Esophagus muscularis mucosa (tissue), 4 donors: ENCODE measurements at regions not wholly inside any gene's neighbourhood (a gene's known extent, or its start where the extent isn't known, plus 50 kb on each side); places are given as distances from the start of the nearest gene placed in this dataset.

ENCODE experiments used
- DNase-seq: peaks from one replicate; pipeline ENCODE4 v3.0.0-alpha.2; 2017; ENCODE audit errors: extremely low spot score
- H3K27ac ChIP-seq, 4 donors: fragments of 200-600 bp; sonication (generic); replicated peaks in 1 of 4; 1 replicate in 3 of 4; 2 replicates in 1 of 4; pipeline ENCODE4 v1.5.1; 2016 to 2019; ENCODE audit warnings: mild to moderate bottlenecking in 1 of 4
- H3K27me3 ChIP-seq, 4 donors: fragments of 200-600 bp; sonication (generic); one replicate each; pipeline versions ENCODE4 v1.5.1 to v1.6.0; 2016 to 2019
- H3K36me3 ChIP-seq, 4 donors: fragments of 200-600 bp; sonication (generic); one replicate each; pipeline ENCODE4 v1.5.1; 2016 to 2019
- H3K4me1 ChIP-seq, 4 donors: fragments of 200-600 bp; sonication (generic); one replicate each; pipeline ENCODE4 v1.5.1; 2016 to 2019
- H3K4me3 ChIP-seq, 4 donors: fragments of 200-600 bp; sonication (generic); 1 replicate in 2 of 4; 2 replicates in 2 of 4; pipeline ENCODE4 v1.5.1; 2016 to 2019; ENCODE audit warnings: mild to moderate bottlenecking in 4 of 4, moderate library complexity in 1 of 4
- H3K9me3 ChIP-seq, 4 donors: fragments of 200-600 bp; sonication (generic); 1 replicate in 3 of 4; 2 replicates in 1 of 4; pipeline ENCODE4 v1.5.1; 2016 to 2019
- EP300 ChIP-seq: sonication (generic); formaldehyde crosslinking; IDR thresholded peaks from one replicate; pipeline ENCODE4 v1.6.1; 2017; ENCODE audit warnings: antibody characterized with exemption
- POLR2A ChIP-seq: fragments of 450-650 bp; IDR thresholded peaks from one replicate; pipeline ENCODE4 v1.6.1; 2017; ENCODE audit warnings: antibody characterized with exemption, moderate library complexity, mild to moderate bottlenecking, low read depth
- POLR2AphosphoS5 ChIP-seq, 2 donors: sonication (generic); formaldehyde crosslinking; IDR thresholded peaks; one replicate each; pipeline ENCODE4 v1.6.1; 2017; ENCODE audit warnings: antibody characterized with exemption in 2 of 2
- whole genome bisulfite sequencing: methylation state at CpG from one replicate; pipeline ENCODE4 v1.1.5; 2018; 5-methylcytosine and 5-hydroxymethylcytosine counted together
- intact Hi-C: fragments of 100-400 bp; cut with DNase I; formaldehyde crosslinking; loops from one replicate; pipeline ENCODE4 v1.15.1; 2023
- TF ChIP-seq, protein P1 (sequence below), 3 experiments: fragments of 200-600 bp in 2 of 3; fragments of 450-650 bp in 1 of 3; sonication (generic) in 2 of 3; IDR thresholded peaks; one replicate each; pipeline ENCODE4 v1.5.1; 2017 to 2019; ENCODE audit warnings: antibody characterized with exemption in 3 of 3, mild to moderate bottlenecking in 2 of 3, moderate library complexity in 1 of 3

DNA sequence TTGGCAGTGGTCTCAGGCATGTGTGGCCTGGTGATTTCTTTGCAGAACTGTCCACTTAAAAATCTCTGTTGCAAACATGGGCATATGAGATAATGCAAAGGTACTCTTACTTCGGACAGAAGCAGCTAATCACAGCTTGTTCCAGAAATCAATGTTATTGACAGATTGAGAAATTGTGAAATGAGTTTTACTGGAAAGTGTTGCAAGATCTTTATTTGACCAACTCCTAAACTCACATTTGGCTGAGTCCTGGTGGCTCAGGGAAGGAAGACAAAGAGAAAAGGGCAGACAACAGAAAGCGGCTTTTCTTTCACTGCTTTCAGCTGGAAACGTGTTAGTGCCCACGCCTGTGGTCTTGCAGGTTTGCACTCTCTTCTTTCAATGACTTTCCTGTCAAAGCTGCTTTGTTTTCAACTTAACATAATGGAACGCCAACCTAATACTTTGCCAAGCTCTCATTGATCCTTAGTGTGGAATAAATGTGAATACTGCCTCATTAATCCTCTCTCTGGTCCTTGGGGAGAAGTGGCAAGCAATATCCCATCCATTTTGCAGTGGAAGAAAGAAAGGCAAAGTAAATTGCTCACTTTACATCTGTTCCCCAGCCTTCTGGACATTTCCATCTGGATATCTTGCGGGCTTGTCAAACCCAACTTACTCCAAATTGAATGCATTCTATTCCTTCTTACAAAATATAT, 586.4 kb downstream of the LRRC70 start:
- Histone ChIP-seq H3K36me3 (no peaks in the 10 kb centered on the region), H3K4me1 (no peaks in the 10 kb centered on the region), H3K27me3 (no peaks in the 10 kb centered on the region), H3K27ac (no peak overlapping the region), H3K4me3 (no peak overlapping the region), H3K9me3 (no peaks in the 10 kb centered on the region)
- DNase-seq: no peak
- TF ChIP-seq POLR2A (no peak), POLR2AphosphoS5 (IDR thresholded peaks at IDR 0.05) (no peak)
- TF ChIP-seq, protein P1, sequence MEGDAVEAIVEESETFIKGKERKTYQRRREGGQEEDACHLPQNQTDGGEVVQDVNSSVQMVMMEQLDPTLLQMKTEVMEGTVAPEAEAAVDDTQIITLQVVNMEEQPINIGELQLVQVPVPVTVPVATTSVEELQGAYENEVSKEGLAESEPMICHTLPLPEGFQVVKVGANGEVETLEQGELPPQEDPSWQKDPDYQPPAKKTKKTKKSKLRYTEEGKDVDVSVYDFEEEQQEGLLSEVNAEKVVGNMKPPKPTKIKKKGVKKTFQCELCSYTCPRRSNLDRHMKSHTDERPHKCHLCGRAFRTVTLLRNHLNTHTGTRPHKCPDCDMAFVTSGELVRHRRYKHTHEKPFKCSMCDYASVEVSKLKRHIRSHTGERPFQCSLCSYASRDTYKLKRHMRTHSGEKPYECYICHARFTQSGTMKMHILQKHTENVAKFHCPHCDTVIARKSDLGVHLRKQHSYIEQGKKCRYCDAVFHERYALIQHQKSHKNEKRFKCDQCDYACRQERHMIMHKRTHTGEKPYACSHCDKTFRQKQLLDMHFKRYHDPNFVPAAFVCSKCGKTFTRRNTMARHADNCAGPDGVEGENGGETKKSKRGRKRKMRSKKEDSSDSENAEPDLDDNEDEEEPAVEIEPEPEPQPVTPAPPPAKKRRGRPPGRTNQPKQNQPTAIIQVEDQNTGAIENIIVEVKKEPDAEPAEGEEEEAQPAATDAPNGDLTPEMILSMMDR (IDR thresholded peaks at IDR 0.05): no peak
- 78% methylated on average over 6 of the region's 6 CpGs for WGBS
- intact Hi-C loops: no loop called here

DNA sequence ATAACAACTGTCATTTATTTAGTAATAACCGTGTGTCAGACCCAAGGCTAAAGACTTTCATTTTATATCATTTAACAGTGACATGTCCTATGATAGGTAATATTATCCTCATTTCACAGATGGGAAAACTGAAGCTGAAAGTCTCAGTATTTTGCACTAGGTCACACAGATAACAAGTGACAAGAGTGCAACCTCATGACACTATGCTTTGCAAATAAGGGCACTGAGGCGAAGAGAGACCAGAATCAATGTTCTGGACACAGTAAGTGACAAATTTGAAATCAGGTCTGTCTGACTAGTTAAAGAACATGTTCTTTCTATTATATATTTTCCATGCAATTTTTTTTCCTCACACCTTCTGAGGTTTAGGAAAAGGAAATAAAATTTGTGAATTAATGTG, 585.7 kb downstream of the LRRC70 start:
- no peaks in the 10 kb centered on the region for H3K9me3 ChIP-seq
- TF ChIP-seq EP300: no peak
- no peak for TF ChIP-seq POLR2AphosphoS5 (IDR thresholded peaks at IDR 0.05)
- TF ChIP-seq POLR2A: no peak
- TF ChIP-seq, protein P1 (IDR thresholded peaks at IDR 0.05): no peak
- WGBS: 80% methylated on average over 2 of the region's 2 CpGs
- DNase-seq: no peak
- H3K4me3 ChIP-seq: no peak overlapping the region
- H3K27me3 ChIP-seq: no peaks in the 10 kb centered on the region
- H3K36me3 ChIP-seq: no peaks in the 10 kb centered on the region
- no peaks in the 10 kb centered on the region for H3K4me1 ChIP-seq
- no peak overlapping the region for H3K27ac ChIP-seq
- intact Hi-C loops: no loop called here

DNA sequence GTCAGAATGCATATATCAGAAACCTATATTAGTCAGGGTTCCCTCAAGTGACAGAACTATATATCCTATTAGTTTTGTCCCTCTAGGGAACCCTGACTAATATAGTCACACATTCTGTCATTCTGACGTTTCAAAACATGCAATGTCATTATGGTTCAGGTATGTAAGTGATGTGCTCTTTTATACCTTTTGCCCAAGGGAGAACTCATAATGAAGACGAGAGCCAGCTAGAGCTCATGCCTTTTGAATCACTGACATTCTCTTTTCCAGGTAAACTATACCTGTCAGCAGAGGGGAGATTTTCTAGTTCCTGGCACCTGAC, 576.7 kb downstream of the LRRC70 start:
- Histone ChIP-seq H3K36me3 (no peaks in the 10 kb centered on the region), H3K4me1 (no peaks in the 10 kb centered on the region), H3K4me3 (no peak overlapping the region), H3K9me3 (no peaks in the 10 kb centered on the region), H3K27me3 (no peaks in the 10 kb centered on the region), H3K27ac (no peak overlapping the region)
- intact Hi-C loops: no loop called here
- no peak for DNase-seq
- 71% methylated on average over 2 of the region's 2 CpGs for WGBS
- TF ChIP-seq POLR2A (no peak), EP300 (no peak), POLR2AphosphoS5 (IDR thresholded peaks at IDR 0.05) (no peak)
- TF ChIP-seq, protein P1 (IDR thresholded peaks at IDR 0.05): no peak

DNA sequence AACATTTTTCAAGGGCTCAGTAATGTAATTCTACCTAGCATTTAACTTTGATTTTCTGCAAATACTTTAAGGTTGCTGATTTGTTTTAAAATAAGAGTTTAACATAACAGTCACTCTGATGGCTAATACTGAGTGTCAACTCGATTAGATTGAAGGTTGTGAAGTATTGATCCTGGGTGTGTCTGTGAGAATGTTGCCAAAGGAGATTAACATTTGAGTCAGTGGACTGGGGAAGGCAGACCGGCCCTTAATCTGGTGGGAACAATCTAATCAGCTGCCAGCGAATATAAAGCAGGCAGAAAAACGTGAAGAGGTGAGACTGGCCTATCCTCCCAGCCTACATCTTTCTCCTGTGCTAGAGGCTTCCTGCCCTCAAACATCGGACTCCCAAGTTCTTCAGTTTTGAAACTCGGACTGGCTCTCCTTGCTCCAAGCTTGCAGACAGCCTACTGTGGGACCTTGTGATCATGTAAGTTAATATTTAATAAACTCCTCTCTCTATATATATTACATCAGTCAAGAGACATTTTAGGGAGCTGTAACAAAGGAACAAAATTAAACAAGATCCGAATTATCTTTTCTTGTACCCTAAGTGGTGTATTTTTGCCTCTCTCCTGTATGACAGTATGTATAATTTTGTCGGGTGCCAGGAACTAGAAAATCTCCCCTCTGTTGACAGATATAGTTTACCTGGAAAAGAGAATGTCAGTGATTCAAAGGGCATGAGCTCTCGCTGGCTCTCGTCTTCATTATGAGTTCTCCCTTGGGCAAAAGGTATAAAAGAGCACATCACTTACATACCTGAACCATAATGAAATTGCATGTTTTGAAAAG, 576.1 kb downstream of the LRRC70 start:
- TF ChIP-seq EP300: no peak
- TF ChIP-seq, protein P1 (IDR thresholded peaks at IDR 0.05): no peak
- no peak for TF ChIP-seq POLR2AphosphoS5 (IDR thresholded peaks at IDR 0.05)
- no peak for TF ChIP-seq POLR2A
- H3K4me1 ChIP-seq: no peaks in the 10 kb centered on the region
- no peaks in the 10 kb centered on the region for H3K27me3 ChIP-seq
- no peaks in the 10 kb centered on the region for H3K9me3 ChIP-seq
- DNase-seq: no peak
- no peak overlapping the region for H3K4me3 ChIP-seq
- 42% methylated on average over 10 of the region's 10 CpGs for WGBS
- H3K27ac ChIP-seq: no peak overlapping the region
- H3K36me3 ChIP-seq: no peaks in the 10 kb centered on the region
- intact Hi-C loops: no loop called here
